ENCODE measurements at regions not wholly inside any gene's neighbourhood (a gene's known extent, or its start where the extent isn't known, plus 50 kb on each side); places are given as distances from the start of the nearest gene placed in this dataset.
"Not testable (repeated sequence)": the region's sequence is repeated elsewhere in the genome, so short reads cannot be mapped to it uniquely, and the experiment has no call there.

GRCh38 chr1:229862017-229862774, 204.8 kb upstream of the GALNT2 start:
- DNase-seq = no peak

GRCh38 chr1:229863651-229864545, 203.1 kb upstream of the GALNT2 start:
- no peak for DNase-seq

GRCh38 chr1:229864686-229865230, 202.3 kb upstream of the GALNT2 start:
- DNase-seq = no peak

- DNase-seq = not testable (repeated sequence)
Measured at GRCh38 chr1:229865321-229865720, 201.7 kb upstream of the GALNT2 start.

GRCh38 chr1:229867726-229868125, 199.3 kb upstream of the GALNT2 start:
- DNase-seq = no peak

- DNase-seq = no peak
Measured at GRCh38 chr1:229869240-229869639, 197.8 kb upstream of the GALNT2 start.

GRCh38 chr1:229869687-229870086, 197.4 kb upstream of the GALNT2 start:
- DNase-seq = no peak

- no peak for DNase-seq
Measured at GRCh38 chr1:229870381-229870780, 196.7 kb upstream of the GALNT2 start.

GRCh38 chr1:229871078-229871676, 195.9 kb upstream of the GALNT2 start:
- no peak for DNase-seq

GRCh38 chr1:229874136-229874535, 192.9 kb upstream of the GALNT2 start:
- no peak for DNase-seq

GRCh38 chr1:229874609-229875008, 192.4 kb upstream of the GALNT2 start:
- DNase-seq = no peak

- no peak for DNase-seq
Measured at GRCh38 chr1:229875086-229875485, 192.0 kb upstream of the GALNT2 start.

GRCh38 chr1:229879746-229880145, 187.3 kb upstream of the GALNT2 start:
- no peak for DNase-seq

GRCh38 chr1:229880271-229881170, 186.5 kb upstream of the GALNT2 start:
- no peak for DNase-seq

- no peak for DNase-seq
Measured at GRCh38 chr1:229882621-229883020, 184.4 kb upstream of the GALNT2 start.

- DNase-seq = no peak
Measured at GRCh38 chr1:229883504-229884200, 183.4 kb upstream of the GALNT2 start.

- DNase-seq = no peak
Measured at GRCh38 chr1:229884765-229885164, 182.3 kb upstream of the GALNT2 start.

- DNase-seq = no peak
Measured at GRCh38 chr1:229885568-229886495, 181.2 kb upstream of the GALNT2 start.

GRCh38 chr1:229886636-229887035, 180.4 kb upstream of the GALNT2 start:
- DNase-seq = no peak

GRCh38 chr1:229887043-229887822, 179.8 kb upstream of the GALNT2 start:
- DNase-seq = no peak

Measured in stimulated activated naive CD4-positive, alpha-beta T cell (primary cell).